NK-92 (cell line): ENCODE measurements at regions not wholly inside any gene's neighbourhood (a gene's known extent, or its start where the extent isn't known, plus 50 kb on each side); places are given as distances from the start of the nearest gene placed in this dataset.
"Not testable (repeated sequence)": the region's sequence is repeated elsewhere in the genome, so short reads cannot be mapped to it uniquely, and the experiment has no call there.

ENCODE experiments used
- DNase-seq: peaks from one replicate; lab custom pipeline; 2025; ENCODE audit not compliant: unreplicated experiment; lab: John Stamatoyannopoulos, UW

- DNase-seq: no peak
These were observed 193.4 kb downstream of the CASP12 start for GRCh38 chr11:104704888-104705287.

DNA sequence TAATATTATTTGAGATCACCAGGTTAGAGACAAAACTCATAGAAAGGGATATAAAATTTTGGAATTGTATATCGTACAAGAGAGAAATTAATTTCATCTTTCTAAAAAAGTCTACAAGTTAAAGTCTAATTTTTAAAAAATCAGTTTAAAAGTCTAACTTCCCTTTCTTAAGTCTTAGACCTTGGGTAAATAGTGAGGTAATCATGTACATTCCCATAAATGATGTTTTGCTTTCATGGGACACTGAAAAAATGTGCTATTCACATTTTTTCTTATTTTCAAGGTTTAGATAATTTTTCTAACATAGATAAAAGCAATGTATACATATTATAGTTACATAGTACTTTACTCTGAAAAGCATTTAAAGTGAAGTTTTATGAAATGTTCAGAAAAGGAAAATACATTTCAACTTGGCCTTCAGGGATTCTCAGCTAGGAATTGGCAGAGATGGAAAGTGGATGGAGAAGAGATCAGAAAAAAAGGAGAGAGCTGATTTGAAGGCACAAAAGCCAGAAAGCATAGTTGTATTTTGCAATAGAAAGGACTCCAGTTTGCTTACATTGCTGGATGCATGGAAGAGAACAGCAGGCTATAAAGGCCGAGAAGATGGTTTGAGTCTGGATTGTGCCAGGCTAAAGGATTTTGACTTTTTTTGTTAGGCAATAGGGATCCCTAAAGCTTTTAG, 194.0 kb downstream of the CASP12 start:
- DNase-seq: no peak

DNA sequence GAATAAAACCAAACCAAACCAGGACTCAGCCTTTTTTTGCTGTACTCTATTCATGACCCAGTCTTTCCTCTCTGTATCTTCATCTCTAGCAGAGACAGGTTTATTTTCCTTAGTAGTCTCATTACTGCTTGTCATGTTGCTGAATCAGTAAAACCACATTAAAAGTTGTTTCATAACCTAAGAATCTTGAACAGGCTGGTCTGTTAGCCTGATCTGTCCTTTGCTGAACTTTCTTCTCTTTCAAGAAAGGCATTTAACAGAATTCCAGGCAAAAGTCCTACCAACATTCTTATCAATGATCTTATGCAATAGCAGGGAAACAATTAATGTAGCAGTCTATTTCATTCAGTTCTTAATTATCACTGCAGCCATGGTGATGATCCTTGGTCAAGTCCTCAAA, 197.7 kb downstream of the CASP12 start:
- no peak for DNase-seq

- DNase-seq: no peak
These were observed 198.3 kb downstream of the CASP12 start for GRCh38 chr11:104699981-104700380.

GRCh38 chr11:104695065-104695463, 203.2 kb downstream of the CASP12 start:
- no peak for DNase-seq

- DNase-seq: no peak
These were observed 203.8 kb downstream of the CASP12 start for GRCh38 chr11:104694259-104695064.

- no peak for DNase-seq
These were observed 205.5 kb downstream of the CASP12 start for GRCh38 chr11:104692751-104693150.

- no peak for DNase-seq
These were observed 207.1 kb downstream of the CASP12 start for GRCh38 chr11:104691129-104691528.

DNA sequence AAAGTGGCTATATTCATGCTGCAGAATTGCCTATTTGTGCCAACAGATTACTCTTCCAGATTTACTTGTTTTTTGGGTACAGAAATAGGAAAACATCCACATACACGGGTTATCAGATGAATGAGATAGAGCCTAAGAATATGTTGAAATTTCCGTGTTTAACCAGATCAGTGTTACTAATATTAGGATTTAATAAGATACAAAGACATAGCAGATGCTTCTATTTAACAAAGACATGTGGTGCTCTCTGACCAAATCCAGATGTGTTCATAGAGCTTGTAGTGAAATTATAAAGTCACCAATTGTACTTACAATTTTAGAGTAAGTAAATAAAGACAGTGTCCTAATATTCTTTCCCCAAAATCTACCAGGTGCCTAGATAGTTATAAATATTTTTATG, 208.0 kb downstream of the CASP12 start:
- DNase-seq: no peak

GRCh38 chr11:104688731-104689130, 209.5 kb downstream of the CASP12 start:
- DNase-seq: no peak

GRCh38 chr11:104682206-104682605, 216.1 kb downstream of the CASP12 start:
- DNase-seq: no peak

- DNase-seq: no peak
These were observed 219.0 kb downstream of the CASP12 start for GRCh38 chr11:104679258-104679657.

DNA sequence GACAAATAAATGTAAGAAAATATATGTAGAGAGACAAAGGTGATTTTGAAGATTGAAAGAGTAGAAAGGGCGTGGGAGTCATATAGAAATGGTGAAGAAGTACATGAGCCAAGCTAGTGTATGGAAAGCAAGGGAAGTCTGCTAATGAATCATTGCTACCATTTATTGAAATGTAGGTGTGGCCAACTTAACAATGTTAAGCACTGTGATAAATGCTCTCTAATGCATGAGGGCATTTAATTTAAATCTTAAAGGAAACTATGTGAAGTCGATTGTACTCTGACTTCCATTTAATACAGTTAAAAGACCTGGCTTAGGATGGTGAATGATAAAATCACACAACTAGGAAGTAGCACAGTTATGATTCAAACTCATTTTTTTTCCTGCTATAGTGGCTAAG, 219.9 kb downstream of the CASP12 start:
- no peak for DNase-seq

DNA sequence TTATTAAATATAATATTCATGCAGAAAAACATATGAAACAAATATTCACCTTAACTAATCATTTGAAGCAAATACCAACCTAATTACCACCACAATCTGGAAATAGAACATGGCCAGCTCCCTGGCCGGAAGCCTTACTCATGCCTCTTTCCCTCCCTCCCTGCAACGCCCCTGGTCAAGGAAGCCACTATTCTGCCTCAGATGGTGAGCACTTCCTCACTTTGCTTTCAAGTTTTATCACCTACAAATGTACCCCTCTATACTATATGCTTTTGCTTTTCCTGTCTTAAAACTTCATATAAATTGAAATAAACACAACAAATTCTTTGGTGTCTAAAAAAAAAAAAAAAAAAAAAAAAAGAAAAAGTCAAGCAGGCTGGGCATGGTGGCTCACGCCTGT, 221.2 kb downstream of the CASP12 start:
- DNase-seq: not testable (repeated sequence)

DNA sequence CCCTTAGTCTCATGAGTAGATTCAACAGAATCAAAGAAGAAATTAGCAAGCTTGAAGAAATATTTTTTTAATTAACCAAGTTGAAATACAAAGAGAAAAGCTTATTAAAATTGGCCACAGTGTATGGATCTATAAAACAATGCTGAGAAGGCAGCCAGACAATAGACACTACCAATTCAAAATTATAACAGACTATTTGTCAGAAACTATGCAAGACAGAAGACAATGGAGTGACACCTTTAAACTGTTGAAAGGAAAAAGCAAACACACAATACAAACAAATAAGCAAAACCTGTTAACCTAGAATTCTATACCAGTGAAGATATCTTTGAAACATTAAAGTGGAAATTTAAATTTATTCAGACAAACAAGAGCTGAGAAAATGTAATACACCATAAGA, 225.4 kb downstream of the CASP12 start:
- no peak for DNase-seq

DNA sequence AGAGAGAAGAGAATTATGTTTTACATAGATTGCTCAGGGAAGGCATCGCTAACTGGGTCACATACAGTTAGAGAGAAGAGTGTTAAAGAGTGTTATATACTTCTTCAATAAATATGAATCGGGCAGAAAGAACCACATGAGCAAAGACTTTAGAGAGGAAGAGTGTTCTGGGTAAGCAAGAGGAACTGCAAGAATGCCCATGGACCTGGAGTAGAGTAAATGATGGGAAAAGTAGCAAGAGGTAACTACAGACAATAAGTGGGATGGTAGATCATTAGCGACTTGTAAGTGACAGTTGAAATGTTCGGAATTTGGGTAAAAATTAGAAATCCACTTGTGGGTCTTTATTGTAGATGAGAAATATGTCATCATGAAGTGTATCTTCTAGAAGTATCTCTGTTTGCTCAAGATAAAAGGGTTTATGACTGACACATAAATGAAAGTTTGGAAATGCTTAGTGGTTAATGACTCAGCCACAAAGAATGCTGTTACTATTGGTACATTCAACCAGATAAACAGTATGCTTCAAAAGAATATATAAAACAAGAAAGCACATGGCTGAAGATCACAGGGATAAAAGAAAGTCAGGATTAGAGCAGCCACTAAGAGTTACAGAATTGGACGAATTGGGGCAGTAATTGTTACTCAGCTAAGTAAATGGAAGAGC, 229.3 kb downstream of the CASP12 start:
- no peak for DNase-seq

DNA sequence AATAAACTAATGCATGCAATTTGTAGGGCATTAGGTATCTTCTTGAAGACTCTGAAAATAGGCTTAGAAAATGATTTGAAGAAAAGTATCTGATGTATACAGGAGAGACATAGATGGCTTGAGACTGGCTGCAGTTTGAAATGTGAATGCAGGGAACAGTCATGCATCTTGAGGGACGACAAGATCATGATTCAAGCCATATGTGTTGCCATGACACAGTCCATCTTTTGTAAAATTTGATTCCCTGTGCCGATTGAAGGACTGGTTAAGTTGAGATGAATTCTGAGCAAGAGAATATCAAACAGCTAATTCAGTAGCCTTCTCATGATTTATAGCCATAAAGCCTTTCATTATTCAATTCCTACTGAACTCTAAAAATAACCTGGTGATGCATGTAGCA, 231.6 kb downstream of the CASP12 start:
- DNase-seq: no peak

DNA sequence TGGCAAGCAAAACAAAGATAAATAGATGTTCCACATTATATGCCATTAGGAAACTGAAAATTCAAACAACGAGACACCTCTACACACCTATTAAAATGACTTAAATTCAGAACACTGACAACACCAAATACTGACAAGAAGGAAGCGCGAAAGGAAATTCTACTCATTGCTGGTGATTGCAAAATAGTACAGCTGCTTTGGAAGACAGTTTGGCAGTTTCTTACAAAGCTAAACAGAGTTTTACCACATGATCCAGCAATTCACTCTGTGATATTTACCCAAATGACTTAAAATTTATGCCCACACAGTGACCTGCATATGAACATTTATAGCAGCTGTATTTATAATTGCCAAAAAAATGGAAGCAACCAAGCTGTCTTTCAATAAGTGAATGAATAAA, 232.6 kb downstream of the CASP12 start:
- DNase-seq: no peak

DNA sequence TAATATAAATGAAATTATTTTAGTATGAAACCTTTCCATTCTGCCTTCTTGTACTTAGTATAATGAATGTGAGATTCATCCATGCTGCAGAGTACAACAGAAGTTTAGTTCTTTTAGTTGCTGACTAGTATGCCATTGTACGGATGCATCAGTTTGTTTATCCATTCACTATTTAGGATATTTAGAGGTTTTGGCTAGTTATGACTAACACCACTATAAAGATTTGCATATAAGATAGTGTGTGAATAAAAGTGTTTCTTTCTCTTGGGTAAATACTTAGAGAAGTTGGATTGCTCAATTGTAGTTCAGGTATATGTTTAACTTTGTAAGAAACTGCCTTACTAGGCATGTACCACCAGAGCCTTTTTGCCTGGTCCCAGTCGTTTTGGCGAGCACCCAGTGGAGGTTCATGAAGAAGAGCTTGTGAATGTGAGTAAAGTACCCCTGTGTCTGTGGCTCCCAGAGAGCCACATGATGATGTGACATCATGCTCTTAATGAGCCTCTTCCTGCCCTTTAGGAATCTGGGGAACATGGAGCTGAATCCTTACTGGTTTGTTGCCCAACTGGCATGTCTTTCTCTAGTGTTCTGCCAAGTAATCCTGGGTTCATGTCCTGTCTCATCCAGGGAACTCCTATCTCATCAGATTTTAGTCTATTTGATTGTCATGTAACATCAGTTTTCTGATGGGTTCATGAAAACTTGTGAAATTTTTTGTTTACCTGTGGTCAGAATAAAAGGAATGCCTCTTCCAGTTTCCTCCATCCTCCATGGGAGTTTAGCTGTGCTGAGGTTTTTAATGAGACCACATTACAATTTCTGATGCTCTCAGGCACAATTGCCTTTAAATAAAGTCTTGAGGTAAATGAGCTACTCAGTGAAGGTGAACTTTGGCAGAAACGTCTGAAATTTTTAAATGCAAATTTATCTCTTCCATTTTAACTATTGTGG, 234.8 kb downstream of the CASP12 start:
- DNase-seq: no peak

DNA sequence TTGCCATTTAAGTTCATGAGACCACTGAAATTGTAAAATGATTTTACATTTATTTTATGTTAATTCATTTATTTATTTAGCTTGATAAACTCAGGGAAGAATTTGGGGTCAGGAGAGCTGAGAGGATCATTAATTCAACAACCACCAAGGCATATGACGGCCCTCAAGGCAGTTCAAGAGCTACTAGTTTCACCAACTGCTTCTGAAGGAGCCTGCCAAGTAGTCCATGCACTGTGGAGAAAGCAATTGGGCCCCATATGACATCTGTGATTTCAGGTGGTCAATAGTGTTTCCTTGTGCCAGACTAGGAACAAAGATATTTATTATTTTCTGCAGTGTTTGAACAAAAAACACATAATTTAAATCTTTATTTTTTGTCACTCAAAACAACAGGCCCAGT, 236.4 kb downstream of the CASP12 start:
- DNase-seq: no peak

- DNase-seq: no peak
These were observed 236.8 kb downstream of the CASP12 start for GRCh38 chr11:104661471-104661870.
